Left lung (tissue), 4 donors: ENCODE measurements at regions not wholly inside any gene's neighbourhood (a gene's known extent, or its start where the extent isn't known, plus 50 kb on each side); places are given as distances from the start of the nearest gene placed in this dataset.
A peak's percentile ranks its signal among the peaks of the same experiment; 100 is the strongest.
"Not testable (repeated sequence)": the region's sequence is repeated elsewhere in the genome, so short reads cannot be mapped to it uniquely, and the experiment has no call there.

ENCODE experiments used
- ATAC-seq: fragments of 200-7000 bp; cut with Tn5 transposase; one replicate; pipeline ENCODE4 v1.9.1; 2020; ENCODE audit warnings: moderate library complexity
- DNase-seq, 4 donors: peaks; one replicate each; pipeline ENCODE4 v3.0.0-alpha.2; 2013 to 2020
- H3K27ac ChIP-seq, 2 donors: fragments of 200-600 bp; sonication (generic) in 1 of 2; one replicate each; pipeline versions ENCODE4 v1.5.0 to v1.8.0; 2020 to 2021
- H3K27me3 ChIP-seq, 2 donors: fragments of 200-600 bp; sonication (generic) in 1 of 2; one replicate each; pipeline versions ENCODE4 v1.5.0 to v1.8.0; 2020 to 2021
- H3K36me3 ChIP-seq, 2 donors: fragments of 200-600 bp; sonication (generic) in 1 of 2; one replicate each; pipeline versions ENCODE4 v1.5.0 to v1.8.0; 2020 to 2021
- H3K4me1 ChIP-seq, 2 donors: fragments of 200-600 bp; one replicate each; pipeline ENCODE4 v1.8.0; 2021
- H3K4me3 ChIP-seq, 2 donors: fragments of 200-600 bp; sonication (generic) in 1 of 2; one replicate each; pipeline versions ENCODE4 v1.5.0 to v1.8.0; 2020 to 2021; ENCODE audit warnings: mild to moderate bottlenecking in 1 of 2
- H3K9me3 ChIP-seq, 2 donors: fragments of 200-600 bp; sonication (generic) in 1 of 2; one replicate each; pipeline versions ENCODE4 v1.5.0 to v1.8.0; 2020 to 2021
- CTCF ChIP-seq, 2 donors: fragments of 200-600 bp; sonication (generic) in 1 of 2; IDR thresholded peaks; one replicate each; pipeline versions ENCODE4 v1.5.0 to v1.8.0; 2021; ENCODE audit warnings: antibody characterized with exemption in 2 of 2
- intact Hi-C, 2 donors: fragments of 100-400 bp; cut with DNase I; formaldehyde crosslinking; loops; one replicate each; pipeline versions ENCODE4 v1.11.2 to v1.14.2; 2022
- donor health status: DM: no; HTN: yes; CAD: no.
- donor health status: DM: no; HTN: no; CAD: no.

DNA sequence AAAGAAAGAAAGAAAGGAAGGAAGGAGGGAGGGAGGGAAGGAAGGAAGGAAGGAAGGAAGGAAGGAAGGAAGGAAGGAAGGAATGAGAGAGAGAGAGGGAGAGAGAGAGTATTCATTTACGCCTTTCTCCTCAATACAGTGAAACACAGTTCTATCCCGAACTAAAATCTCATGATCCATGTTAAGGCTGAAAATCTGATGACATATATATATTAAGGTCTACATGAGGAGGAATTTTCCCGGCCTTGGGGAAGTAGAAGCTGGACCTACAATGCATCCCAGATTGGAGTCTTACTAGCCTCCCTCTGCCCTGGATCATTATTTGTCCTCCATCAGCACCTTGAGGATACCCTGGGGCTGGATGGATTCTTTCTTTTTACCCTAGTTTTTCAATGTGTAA lies 95.1 kb upstream of the DAPK1 start:
- Histone ChIP-seq H3K4me3 (no peak overlapping the region), H3K4me1 (peaks cover 0 to 26% of the 10 kb centered on the region in 2 donors), H3K9me3 (no peaks in the 10 kb centered on the region), H3K27me3 (no peaks in the 10 kb centered on the region), H3K27ac (no peak overlapping the region), H3K36me3 (no peaks in the 10 kb centered on the region)
- no peak for DNase-seq
- ATAC-seq, result no peak
- TF ChIP-seq CTCF (IDR thresholded peaks at IDR 0.05), result no peak
- intact Hi-C loops, result no loop called here

DNA sequence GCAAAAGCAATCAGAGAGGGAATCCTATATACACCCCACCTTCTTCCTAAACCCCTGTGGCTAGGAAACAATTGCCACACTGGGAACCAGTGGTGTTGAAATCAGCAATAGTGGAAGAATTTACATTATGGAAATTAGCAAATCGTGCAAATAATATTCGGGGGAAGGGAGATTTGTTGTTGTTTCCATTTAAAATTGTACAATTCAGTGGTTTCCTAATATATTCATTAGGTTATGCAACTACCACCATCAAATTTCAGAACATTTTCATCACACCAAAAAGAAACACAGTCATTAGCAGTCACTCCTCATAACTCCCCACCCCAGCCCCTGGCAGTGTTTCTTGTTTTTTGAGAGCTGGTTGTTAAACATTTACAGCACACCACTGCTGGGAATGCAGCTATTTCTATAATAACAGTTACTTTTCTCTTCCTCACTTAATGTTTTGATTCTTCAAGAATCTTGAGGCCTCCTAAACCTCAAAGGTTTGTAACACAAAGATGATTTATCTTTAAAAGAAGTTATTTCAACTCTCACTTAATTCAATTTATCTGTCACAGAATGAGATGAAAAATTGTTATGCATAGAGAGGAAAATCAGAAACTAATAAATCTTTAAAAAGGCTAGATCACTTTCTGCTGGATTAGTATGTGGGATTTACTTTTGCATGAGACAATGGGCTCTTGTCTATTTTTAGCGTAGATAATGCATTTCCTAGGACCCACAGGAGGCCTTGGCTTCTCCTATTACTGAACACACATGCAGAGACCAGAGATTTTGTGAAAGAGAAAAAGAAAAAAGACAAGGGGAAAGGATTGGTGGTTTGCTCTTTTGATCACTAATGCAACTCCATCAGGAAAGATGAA lies 91.8 kb upstream of the DAPK1 start:
- no peak for TF ChIP-seq CTCF (IDR thresholded peaks at IDR 0.05)
- peak overlapping the region; percentile 11 to 34 for H3K27ac ChIP-seq
- H3K4me1 ChIP-seq, result peaks cover 0 to 26% of the 10 kb centered on the region in 2 donors
- H3K4me3 ChIP-seq, result no peak overlapping the region
- peak in 3 of 4 donors; percentile 43 to 84 (median 83) for DNase-seq
- H3K27me3 ChIP-seq, result no peaks in the 10 kb centered on the region
- H3K9me3 ChIP-seq, result no peaks in the 10 kb centered on the region
- intact Hi-C loops, result no loop called here
- no peaks in the 10 kb centered on the region for H3K36me3 ChIP-seq
- peak; percentile 86 for ATAC-seq

GRCh38 chr9:87406543-87407166 lies 91.0 kb upstream of the DAPK1 start:
- no peaks in the 10 kb centered on the region for H3K27me3 ChIP-seq
- intact Hi-C loops, result no loop called here
- H3K27ac ChIP-seq, result no peak overlapping the region
- ATAC-seq (peak; percentile 75), DNase-seq (peak in 1 of 4 donors; percentile 13)
- H3K4me3 ChIP-seq, result no peak overlapping the region
- H3K9me3 ChIP-seq, result no peaks in the 10 kb centered on the region
- no peak for TF ChIP-seq CTCF (IDR thresholded peaks at IDR 0.05)
- H3K36me3 ChIP-seq, result no peaks in the 10 kb centered on the region
- peaks cover 0 to 26% of the 10 kb centered on the region in 2 donors for H3K4me1 ChIP-seq

GRCh38 chr9:87410047-87411005 lies 87.3 kb upstream of the DAPK1 start:
- ATAC-seq, H3K36me3 ChIP-seq, H3K9me3 ChIP-seq, H3K27me3 ChIP-seq, DNase-seq, intact Hi-C loops, H3K4me3 ChIP-seq, H3K27ac ChIP-seq: not testable (repeated sequence)
- peaks cover 0 to 18% of the 10 kb centered on the region in 2 donors for H3K4me1 ChIP-seq

- H3K4me3 ChIP-seq, result no peak overlapping the region
- TF ChIP-seq CTCF (IDR thresholded peaks at IDR 0.05), result no peak
- no peaks in the 10 kb centered on the region for H3K27me3 ChIP-seq
- no peaks in the 10 kb centered on the region for H3K4me1 ChIP-seq
- ATAC-seq (no peak), DNase-seq (no peak)
- peaks cover 0 to 28% of the 10 kb centered on the region in 2 donors for H3K9me3 ChIP-seq
- H3K36me3 ChIP-seq, result no peaks in the 10 kb centered on the region
- intact Hi-C loops, result no loop called here
- no peak overlapping the region for H3K27ac ChIP-seq
These were observed 76.8 kb upstream of the DAPK1 start for GRCh38 chr9:87420884-87421283.
